RPMI7951 (cell line): ENCODE measurements at regions not wholly inside any gene's neighbourhood (a gene's known extent, or its start where the extent isn't known, plus 50 kb on each side); places are given as distances from the start of the nearest gene placed in this dataset.

ENCODE experiments used
- DNase-seq: peaks from one replicate; pipeline ENCODE4 v3.0.0-alpha.2; 2012; ENCODE audit warnings: low read depth

DNA sequence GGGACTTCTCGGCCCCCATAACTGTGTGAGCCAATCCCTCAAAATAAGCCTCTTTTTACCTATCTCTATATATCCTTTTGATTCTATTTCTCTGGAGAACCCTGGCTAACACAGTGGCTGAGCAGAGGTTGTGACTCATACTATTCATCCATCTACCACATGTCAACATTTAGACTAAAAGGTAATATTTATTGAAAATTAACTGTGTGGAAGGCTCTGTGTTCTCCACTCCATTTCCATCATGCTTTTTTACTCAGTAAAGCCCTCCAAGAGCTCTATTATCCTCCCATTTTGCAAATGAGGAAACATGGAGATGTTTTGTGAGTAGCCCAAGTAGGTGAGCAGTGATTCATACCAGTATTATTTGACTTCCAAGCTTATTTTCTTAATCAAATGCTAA is 217.9 kb upstream of the DCBLD2 start:
- DNase-seq = no peak

DNA sequence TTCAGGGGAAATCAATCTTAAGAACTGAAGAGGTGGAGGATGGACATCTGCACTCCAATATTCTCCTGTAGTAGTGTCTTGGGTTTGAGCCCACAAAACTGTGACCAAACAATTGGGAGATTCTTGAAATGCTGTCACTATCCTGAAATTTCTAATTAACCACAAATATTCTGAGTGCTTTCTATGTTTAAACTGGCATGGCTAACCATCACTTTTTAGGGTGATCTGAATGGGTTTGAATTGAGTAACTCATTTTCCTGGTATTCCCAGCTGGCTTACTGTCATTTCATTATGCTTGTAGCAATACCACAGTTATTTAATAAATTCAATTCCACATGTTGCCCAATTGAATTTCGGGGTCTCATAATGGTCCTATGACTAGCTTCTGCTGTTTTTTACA is 216.9 kb upstream of the DCBLD2 start:
- DNase-seq = no peak

DNA sequence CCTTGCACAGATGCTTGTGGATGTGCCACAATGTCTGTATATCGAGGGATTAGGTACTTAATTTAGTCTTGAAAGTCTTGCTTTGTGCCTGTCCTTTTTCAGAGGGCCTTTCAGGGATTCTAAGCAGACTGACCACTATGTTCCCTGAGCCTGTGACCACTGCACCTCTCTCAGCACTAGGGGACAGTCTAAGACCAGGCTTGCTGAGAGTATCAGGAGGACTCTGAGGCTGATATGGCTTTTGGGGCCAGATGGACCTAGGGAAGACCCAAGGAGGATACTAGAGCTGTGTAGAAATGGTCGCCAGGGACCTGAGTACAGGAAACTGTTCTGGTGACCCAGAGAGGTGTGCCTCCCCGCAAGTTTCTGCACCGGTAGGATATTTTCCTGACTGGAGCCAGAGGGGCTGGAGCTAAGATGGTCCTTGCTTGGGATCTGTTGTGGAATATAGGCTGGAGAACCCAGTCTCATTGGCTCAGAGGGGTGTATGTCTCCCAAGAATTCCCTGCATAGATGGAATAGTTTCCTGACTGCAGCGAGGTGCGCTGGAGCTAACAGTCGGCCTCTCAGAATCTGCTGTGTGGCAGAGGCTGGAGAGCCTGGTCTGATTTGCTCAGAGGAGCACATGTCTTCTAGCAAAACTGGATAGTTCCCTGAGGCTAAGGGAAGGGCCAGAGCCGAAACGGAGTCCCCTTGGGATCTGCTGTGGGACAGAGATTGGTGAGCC is 213.2 kb upstream of the DCBLD2 start:
- peak; percentile 64 for DNase-seq

DNA sequence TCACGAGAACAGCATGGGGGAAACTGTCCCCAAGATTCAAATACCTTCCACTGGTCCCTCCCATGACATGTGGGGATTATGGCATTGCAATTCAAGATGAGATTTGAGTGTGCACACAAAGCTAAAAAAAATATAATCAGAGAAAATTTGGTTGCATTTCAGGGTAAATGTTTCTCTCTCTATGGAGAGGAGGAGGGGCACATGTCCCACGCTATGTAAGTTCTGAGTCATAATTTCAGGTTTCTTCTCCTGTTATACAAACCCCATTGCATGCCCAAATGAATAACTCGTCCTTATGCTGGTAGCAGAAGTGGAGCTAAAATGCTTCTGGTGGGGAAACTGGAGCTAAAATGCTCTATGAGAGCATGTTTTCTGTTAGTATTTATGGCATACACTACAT is 209.7 kb upstream of the DCBLD2 start:
- peak; percentile 32 for DNase-seq

DNA sequence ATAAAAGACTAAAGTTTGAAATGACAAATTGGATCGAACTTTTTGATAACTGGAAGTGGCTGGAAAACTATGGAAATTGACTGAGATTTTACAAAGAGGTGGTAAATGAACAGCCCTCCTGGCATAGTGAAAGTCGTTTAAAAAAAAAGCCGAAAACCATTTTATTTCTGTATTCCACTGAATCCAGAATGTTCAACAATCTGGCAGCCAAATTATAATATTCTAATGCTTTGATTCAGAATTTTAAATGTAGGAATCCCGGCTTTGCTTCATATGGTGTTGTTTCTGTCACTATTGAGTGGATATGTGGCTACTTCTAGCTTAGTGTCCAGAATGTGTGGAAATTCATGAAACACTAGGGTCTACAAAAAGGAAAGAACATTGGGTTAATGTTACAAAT is 208.9 kb upstream of the DCBLD2 start:
- DNase-seq = no peak

DNA sequence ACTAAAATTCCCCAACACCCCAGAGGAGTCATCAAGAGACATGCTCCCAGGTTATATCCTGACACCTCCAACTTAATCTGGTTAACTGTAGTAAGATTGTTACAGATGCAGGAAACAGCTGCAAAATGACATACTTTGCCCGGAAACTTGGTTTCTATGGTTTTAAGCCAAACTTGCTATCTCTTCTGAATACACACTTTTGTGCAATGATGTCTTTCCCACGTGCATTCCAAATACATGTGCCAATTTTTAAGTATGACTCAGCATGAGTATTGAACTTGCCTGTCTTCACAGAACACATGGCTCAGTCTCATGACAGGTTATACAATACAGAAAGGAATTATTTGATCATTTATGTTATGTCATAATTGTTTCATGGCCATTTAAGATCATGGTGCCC is 207.0 kb upstream of the DCBLD2 start:
- DNase-seq = peak; percentile 96

DNA sequence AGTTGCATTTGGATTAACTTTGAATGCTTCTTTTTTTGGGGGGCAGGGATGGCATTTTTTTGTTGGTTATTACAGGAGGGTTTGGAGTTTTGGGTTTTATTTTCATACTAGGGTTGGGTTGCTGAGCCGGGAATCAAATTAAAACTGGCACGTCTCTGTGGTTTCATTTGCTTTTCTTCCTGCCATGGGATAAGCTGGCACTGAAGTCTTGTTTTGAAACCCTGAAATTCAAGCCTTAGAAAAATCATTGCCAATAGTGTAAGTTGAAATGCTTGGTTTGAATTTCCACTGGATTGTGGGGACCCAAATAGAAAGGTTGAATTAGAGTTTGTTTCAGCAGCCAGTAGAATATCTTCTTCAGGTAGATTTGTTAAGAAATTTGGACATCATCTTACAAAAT is 193.1 kb upstream of the DCBLD2 start:
- no peak for DNase-seq

DNA sequence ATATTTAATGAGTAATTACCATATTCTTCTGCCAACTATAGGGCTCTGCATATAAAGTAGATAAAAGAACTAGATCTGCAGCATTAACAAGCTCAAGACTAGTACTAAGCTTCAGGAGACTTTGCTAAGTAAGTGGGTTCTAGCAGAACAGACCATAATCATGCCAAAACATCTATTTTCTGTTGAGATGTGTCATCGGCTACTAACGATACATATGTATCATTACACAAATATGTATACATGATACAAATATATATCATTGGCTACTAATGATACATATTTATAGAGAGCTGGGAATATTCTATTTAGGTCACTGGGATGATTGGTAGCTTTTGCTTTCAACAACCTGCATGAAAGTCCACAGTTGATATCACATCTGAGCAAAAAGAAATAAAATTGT is 185.8 kb upstream of the DCBLD2 start:
- DNase-seq = no peak

DNA sequence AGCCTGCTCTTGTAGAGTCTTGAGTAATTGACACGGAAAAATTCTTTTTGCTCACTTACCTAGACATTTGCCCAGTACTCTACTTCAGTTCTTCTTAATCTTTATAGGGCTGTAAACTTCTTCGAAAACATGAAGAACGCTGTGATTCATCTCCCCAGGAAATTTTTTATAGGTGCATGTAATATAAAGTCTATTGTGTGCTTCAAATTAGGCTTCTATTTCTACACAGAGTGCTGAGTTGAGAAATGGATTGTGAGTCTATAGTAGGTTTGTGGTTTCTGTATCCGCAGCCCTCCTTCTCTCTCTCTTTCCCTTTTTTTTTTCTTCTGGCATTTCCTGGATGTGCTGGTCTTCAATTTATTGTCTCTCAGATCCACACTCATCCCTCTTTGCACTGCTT is 183.3 kb upstream of the DCBLD2 start:
- peak; percentile 63 for DNase-seq

DNA sequence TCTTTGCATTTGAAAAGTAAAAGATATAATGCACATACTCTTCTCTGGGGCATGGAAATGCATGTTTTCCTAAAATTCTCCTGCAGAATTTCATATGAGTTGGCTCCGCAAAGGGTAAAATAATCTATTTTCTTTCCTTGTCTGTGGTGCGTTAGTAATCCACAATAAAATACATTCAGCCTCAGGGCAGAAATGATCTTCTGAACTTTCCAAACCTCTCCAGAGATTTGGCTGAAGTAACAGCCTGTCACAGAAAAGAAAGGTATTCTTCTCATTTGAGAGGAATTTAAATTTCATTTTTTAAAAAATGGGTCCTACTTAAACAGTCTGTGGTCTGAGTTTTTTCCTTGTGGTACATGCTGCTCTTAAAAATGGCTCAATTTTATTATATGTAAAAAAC is 182.7 kb upstream of the DCBLD2 start:
- peak; percentile 50 for DNase-seq

DNA sequence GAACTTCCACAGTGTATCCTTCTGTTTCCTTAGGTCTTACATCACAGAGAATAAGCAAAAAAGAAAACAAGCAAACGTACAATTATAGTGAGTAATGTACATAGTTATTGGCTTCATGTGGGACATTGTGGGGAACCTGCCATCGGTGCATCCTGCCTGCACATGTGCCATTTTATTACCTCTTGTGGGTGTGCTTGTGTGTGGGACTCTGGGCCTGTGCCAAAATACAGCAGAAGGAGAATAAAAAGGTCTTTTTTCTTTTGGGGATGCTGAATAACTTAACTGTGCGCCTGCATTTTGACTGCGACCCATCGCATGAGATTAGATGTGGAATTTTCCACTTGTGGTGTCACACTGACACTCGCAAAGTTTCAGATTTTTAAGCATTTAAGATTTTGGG is 169.6 kb upstream of the DCBLD2 start:
- no peak for DNase-seq

DNA sequence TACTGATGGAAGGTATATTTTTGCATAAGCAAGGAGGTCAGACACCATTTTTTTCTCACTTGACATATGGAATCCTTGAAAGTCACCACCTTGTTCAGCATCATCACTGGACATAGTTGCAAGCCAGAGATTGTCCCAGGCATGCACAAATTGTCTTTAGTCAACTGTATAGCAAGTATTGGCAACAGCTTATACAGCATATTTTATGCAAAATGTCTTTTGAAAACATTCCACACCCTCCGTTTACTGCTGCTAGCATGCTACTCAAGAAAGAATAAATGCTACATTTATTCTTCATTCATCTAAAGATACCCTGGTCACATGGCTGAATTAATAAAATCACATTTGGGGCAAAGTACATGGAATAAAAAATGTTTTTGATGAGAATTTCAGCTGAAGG is 168.5 kb upstream of the DCBLD2 start:
- no peak for DNase-seq

DNA sequence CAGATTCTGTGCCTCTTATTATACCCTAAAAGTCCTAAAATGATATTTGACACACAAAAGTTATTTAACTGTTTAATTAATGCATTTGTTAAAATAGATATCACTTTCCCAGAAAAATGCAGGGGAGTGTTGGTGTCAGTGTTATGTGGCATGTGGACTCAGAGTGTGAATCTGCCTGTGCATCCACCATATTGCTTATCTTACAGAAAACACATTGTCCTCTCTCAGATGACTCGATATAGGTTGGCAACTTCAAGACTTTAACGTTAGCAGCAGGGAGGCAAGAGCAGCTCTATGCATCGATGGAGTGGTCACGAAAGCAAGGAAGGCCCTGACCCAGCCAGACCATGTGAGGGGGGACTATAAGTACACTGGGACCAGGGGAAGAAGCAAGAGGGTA is 165.4 kb upstream of the DCBLD2 start:
- DNase-seq = no peak

DNA sequence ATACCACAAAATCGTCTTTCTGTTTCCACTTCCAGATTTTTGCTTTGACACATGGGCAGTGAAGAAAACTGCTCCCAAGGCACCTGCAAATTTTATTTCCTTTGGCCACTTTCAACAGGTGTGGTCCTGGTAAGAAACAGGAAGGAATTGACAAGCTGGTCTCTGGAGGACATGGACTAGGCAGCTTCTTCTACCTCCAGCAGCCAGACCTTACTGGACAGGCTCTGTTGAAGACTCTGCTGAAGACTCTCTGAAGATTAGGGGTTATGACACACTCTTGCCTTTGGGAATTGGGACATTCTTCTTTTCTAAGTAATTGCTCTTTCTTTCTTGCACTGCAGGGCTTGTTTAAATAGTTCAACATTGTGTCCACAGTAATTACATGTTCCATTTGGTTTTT is 147.7 kb upstream of the DCBLD2 start:
- DNase-seq = no peak

DNA sequence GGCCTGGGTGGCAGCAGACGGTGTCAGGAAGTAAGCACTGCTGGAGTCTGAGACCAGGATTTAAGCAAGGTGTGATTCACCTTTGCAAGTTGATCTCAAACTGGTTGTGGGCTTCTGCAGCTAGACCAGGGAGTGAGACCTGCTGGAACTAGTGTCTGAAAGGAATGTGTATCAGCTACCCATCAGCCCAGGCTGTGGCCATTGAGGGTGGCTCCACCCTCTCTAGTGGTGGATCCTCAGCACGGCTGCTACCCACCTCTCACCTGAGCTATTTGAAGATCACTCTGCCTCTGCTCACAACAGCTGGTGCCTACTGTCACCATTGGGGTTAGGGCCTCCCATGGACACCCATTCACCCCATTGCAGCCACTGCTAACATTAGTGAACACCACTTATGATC is 140.3 kb upstream of the DCBLD2 start:
- no peak for DNase-seq

DNA sequence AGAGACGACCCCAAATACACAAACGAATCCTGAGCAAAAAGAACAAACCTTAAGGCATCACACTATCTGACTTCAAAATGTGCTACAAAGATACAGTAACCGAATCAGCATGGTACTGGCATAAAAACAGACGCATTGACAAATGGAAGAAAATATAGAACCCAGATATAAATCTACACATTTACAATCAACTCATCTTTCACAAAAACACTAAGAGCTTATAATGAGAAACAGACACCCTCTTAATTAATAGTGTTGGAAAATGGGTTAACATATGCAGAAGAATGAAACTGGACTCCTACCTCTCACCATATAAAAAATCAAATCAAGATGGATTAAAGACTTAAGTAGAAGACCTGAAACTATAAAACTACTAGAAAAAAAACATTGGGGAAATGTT is 130.3 kb upstream of the DCBLD2 start:
- DNase-seq = no peak

DNA sequence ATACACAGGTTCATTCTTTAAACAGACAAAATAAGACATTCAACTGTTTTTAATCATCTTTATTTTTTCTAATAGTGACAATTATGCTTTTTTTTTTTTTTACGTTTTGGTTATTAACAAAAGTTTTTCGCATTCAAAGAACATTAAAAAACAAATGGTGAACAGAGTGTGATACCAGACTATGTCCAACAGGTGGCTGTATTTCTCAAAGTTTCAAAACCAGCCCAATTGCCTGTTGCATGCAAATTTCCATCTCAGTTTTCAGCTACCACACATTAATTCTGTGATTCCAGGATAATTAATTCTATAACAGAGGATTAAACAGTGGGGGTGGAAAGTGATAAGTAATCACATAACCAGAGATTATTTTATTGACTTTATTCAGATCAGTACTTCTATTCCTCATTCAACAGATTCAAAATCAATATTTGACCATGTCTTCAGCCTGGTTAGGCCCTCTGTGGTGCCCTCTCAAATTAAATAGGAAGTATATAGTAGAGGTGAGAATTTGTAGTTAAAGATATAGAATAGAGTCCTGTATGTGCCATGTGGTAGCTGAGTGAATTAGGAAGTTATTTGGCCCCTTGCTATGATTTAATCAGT is 122.2 kb upstream of the DCBLD2 start:
- peak; percentile 45 for DNase-seq

DNA sequence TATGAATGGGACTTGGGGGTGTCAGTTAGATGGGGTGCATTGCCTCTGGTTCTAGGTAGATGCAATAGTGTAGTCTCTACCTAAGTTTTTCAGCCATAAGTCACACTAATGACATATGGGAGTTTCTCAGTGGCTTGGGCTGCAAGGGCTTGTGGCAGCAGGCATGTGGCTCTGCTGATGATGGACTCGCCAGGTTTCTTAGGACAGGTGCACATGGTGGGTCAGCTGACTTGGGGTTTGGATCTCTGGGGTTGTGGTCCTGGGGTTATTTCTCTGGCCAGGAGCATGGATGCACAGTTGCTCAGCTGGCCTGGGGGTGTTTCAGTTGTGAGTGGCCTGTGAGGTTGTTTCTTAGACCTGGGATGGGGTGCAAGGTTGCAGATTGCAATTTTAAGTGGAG is 120.0 kb upstream of the DCBLD2 start:
- DNase-seq = no peak

DNA sequence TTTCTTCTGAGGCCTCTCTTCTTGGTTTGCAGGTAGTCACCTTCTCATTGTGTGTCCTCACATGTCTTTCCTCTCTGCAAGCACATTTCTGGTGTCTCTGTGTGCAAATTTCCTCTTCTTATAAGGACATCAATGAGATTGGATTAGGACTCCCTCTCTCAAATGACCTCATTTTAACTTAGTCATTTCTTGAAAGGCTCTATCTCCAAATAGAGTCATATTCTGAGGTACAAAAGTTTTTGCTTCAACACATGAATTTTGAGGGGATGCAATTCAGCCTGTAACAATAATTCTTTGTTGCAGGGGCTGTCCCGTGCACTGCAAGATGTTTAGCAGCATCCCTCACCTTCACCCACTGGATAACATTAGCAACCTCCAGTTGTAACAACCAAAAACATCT is 115.0 kb upstream of the DCBLD2 start:
- no peak for DNase-seq

DNA sequence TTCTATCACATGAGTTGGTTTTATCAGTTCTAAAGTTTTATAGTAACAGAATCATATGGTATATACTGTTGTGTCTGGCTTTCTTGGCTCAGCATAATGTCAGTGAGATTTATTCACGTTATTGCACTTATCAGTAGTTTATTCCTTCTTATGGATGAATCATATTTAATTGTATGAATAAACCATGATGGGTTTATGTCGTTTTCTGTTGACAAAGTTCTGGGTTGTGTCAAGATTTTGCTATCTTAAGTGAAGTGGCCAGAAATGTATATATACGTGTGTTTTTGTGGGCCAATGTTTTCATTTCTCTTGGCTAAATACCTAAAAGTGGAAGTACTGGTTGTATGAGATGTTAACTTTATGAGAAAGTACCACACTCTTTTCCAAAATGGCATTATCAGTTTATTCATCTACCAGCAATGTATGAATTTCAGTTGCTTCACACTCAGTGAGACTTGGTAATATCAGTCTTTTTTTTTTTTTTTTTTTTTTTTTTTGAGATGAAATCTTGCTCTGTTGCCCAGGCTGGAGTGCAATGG is 112.4 kb upstream of the DCBLD2 start:
- DNase-seq = no peak

DNA sequence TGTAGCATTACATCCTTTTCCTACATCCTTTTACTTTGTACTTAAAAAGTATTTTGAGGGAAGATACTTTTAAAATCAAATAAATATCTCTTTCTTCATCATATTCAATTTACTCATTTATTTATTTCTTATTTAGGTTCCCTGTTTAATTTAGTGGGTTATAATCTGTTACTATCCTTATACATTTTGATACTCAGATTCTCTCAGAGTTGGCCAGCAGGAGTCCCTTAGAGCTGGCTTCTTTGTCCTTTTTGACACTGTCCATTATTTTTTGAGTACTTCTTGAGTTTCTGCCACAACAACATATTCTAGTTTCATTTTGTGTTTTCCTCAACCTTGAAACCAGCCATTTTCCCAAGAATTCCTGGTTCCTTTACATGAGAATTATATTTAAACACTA is 111.6 kb upstream of the DCBLD2 start:
- DNase-seq = peak; percentile 15

DNA sequence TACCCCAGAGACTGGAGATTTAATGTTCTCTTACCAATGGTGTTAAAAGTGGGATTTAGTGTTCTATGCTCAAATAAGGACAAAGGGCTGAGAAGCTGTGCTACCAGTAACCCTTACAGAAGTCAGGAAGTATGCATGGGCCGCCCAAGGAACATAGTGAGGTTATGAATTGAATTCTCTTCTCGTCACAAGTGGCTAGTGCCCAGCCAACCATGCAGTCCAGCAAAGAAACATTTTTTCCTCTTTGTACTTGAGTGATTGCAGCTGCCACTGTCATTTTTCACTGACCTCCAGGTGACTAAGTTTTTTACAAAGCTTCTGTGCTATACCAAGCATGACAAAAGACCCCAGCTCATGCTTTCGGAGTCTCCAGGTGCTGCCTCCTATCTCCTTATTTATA is 110.6 kb upstream of the DCBLD2 start:
- no peak for DNase-seq

DNA sequence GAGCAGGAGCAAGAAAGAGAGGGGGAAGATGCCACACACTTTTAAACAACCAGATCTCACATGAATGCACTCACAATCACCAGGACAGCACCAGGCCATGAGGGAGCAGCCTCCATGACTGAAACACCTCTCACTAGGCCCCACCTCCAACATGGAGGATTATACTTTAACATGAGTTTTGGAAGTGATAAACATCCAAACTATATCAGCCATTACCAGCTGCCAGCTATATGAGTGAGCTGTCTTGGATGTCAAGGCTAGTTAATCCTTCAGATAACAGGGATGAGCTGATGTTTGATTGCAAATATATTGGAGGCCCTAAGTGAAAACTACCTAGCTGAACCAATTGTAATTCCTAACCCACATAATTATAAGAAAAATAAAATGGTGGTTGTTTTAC is 108.4 kb upstream of the DCBLD2 start:
- DNase-seq = no peak

DNA sequence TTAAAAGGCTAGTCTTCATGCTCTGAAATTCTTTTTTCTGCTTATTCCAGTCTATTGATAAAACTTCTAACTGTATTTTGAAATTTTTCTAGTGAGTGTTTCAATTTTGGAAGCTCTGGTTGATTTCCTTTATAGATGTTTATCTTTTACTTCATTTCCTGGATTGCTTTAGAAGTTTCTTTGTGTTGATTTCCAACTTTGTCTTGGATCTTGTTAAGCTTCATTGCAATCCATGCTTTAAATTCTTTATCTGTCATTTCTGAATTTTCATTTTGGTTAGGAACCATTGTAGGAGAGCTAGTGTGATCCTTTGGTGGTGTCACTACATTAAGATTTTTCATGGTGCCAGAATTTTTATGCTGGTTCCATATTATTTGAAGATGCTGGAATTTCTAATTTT is 105.2 kb upstream of the DCBLD2 start:
- DNase-seq = no peak
